ENCODE measurements at regions not wholly inside any gene's neighbourhood (a gene's known extent, or its start where the extent isn't known, plus 50 kb on each side); places are given as distances from the start of the nearest gene placed in this dataset.

DNA sequence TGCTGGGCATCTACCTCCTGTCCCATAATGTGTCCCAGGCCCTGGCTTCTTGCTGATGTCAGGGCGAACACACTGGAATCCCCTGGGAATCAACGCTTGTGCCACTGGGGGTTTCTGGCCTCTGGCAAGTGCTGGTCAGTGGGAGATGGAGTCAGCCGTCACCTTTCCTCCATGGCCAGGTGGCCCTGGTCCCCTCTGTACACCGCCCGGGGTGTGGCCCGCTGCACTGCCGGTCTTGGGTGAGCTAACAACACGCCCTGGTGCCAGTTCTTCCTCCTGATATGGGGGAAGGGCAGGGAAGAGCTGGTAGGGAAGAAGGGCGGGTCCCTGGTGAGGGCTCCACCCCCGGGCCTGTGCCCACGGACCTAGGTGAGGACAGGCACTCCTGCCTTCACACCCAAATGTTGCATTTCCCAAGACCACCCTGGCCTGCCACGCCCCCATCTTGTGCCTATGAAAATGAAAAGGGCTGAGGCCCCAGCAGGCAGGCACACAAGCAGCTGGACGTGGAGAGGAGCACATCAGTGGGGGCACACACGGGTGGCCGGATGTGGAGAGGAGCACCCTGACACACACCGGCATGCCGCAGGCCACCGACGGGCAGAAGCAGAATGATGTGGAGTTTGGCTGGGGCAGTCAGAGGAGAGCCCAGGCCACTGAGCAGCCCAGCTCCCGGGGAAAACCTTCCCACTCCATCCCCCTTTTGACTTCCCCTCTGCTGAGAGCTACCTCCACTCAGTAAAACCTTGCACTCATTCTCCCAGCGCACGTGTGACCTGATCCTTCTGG is 140.5 kb downstream of the ASB1 start:
- Histone ChIP-seq H3K9me3 (no peaks in the 10 kb centered on the region), H3K4me3 (no peak overlapping the region), H3K4me1 (ENCODE audit: insufficient read depth) (no peaks in the 10 kb centered on the region), H3K36me3 (no peaks in the 10 kb centered on the region), H3K27me3 (no peaks in the 10 kb centered on the region), H3K27ac (no peak overlapping the region)
- TF ChIP-seq POLR2A (IDR thresholded peaks at IDR 0.05) (no peak), EP300 (IDR thresholded peaks at IDR 0.05) (no peak)
- TF ChIP-seq, protein P1, sequence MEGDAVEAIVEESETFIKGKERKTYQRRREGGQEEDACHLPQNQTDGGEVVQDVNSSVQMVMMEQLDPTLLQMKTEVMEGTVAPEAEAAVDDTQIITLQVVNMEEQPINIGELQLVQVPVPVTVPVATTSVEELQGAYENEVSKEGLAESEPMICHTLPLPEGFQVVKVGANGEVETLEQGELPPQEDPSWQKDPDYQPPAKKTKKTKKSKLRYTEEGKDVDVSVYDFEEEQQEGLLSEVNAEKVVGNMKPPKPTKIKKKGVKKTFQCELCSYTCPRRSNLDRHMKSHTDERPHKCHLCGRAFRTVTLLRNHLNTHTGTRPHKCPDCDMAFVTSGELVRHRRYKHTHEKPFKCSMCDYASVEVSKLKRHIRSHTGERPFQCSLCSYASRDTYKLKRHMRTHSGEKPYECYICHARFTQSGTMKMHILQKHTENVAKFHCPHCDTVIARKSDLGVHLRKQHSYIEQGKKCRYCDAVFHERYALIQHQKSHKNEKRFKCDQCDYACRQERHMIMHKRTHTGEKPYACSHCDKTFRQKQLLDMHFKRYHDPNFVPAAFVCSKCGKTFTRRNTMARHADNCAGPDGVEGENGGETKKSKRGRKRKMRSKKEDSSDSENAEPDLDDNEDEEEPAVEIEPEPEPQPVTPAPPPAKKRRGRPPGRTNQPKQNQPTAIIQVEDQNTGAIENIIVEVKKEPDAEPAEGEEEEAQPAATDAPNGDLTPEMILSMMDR (IDR thresholded peaks at IDR 0.05) = no peak
- 86 to 92% (median 92%) methylated on average over 22 of the region's 22 CpGs for WGBS, 3 donors
- no peak for DNase-seq
- intact Hi-C loops (cut with DNase I) = no loop called here

DNA sequence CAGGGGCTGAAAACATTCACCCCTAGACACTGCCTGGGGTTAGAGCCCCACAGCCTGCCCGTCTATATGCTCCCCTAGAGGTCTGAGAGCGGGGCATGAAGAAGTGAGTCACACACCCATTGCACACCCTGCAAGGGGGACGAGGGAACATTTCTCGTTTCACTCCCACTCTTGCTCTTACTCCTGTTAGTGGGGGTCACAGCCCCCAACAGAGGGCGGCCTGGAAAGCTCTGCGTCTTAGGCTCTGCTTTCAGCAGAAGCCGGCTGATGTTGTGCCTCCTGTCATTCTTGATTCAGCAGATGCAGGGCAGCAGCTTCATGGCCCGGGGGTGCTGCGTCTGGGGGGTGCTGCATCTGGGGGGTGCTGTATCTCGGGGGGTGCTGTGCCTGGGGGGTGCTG is 141.3 kb downstream of the ASB1 start:
- intact Hi-C loops (cut with DNase I) = no loop called here
- WGBS, 3 donors = 41 to 62% (median 51%) methylated on average over 6 to 10 of the region's 10 CpGs
- Histone ChIP-seq H3K36me3 (no peaks in the 10 kb centered on the region), H3K27me3 (no peaks in the 10 kb centered on the region), H3K27ac (no peak overlapping the region), H3K4me3 (no peak overlapping the region), H3K9me3 (no peaks in the 10 kb centered on the region), H3K4me1 (ENCODE audit: insufficient read depth) (no peaks in the 10 kb centered on the region)
- TF ChIP-seq, protein P1 (IDR thresholded peaks at IDR 0.05) = no peak
- no peak for TF ChIP-seq POLR2A (IDR thresholded peaks at IDR 0.05)
- TF ChIP-seq EP300 (IDR thresholded peaks at IDR 0.05) = no peak
- no peak for DNase-seq

DNA sequence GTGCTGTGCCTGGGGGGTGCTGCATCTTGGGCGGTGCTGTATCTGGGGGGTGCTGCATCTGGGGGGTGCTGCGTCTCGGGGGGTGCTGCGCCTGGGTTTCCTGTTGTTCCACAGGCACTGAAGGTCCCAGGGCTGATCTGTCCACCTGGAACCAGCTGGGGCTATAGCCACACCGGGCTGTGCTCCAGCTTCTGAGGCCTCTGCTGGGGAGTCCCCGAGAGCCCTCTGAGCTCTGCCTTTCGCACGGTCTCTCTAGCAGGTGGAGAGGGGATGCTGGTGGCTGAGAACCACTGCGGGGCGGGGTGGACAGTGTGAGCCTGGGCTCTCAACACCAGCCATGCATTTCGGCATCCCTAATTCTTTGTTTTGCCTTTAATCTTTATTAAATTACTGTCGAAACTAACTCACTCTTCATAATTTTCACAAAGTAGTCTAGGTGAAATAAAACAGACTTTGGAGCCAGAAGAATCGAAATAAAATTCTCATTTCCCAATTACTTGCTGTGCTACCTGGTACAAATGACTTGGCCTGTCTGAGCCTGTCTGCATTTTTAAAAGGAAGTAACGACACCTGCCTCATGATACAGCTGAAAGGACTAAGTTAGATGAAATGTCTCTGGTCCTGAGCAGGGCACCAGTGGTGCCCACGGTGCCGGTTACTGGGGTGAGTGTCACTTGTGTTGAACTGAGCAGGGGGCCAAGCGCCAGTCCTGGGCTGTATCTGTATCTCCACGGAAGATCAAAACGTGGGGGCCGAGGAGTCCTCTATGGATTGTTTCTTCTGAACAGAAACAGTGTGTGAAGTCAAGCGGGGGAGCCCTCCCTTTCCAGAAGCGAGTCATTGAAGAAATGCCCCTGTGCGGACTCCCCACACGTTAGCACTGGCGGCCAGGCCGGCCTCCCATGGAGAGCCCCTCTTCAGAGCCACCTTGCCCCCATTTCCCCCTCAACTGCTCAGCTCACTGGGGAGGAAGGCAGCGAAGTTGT is 142.0 kb downstream of the ASB1 start:
- no peak for TF ChIP-seq EP300 (IDR thresholded peaks at IDR 0.05)
- no peak for TF ChIP-seq POLR2A (IDR thresholded peaks at IDR 0.05)
- 52 to 68% (median 53%) methylated on average over 25 to 27 of the region's 27 CpGs for WGBS, 3 donors
- intact Hi-C loops (cut with DNase I) = no loop called here

DNA sequence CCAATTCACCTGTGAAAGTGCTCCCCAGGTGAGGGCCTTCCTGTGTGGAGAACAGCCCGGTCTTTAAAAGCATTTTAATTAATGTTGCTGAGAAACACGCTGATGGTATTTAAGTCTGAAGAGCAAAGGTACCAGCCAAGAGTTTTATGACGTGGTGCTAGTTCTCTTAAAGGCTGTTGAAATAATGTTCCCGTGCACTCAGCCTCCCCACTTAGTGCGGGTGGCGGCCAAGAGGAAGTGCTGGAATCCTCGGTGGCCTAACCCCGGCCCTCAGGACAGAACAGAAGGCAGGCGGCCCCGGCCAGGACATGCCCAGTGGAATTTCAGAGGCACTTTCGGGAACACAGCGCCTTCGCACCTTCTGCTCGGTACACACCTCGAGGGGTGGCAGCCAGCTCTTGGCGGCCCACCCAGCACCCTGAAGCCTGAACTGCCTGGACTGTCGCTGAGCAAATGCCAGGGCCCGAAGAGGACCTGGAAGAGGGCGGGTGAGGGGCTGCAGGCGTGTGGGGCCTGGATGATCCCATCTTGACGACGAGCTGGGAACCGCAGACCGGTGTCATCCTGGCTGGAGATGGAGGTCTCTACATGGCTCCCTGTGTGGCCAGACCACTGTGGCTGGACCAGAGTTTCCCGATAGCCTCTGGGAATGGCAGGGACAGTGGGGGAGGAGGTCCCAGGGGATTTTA is 142.9 kb downstream of the ASB1 start:
- H3K9me3 ChIP-seq = no peaks in the 10 kb centered on the region
- 82 to 88% (median 87%) methylated on average over 25 of the region's 25 CpGs for WGBS, 3 donors
- no peaks in the 10 kb centered on the region for H3K36me3 ChIP-seq
- DNase-seq = peak in 1 of 5 donors; percentile 26
- no peaks in the 10 kb centered on the region for H3K27me3 ChIP-seq
- no peaks in the 10 kb centered on the region for H3K4me1 ChIP-seq (ENCODE audit: insufficient read depth)
- intact Hi-C loops (cut with DNase I) = no loop called here
- no peak overlapping the region for H3K4me3 ChIP-seq
- H3K27ac ChIP-seq = no peak overlapping the region
- no peak for TF ChIP-seq POLR2A (IDR thresholded peaks at IDR 0.05)
- TF ChIP-seq, protein P1 (IDR thresholded peaks at IDR 0.05) = no peak
- TF ChIP-seq EP300 (IDR thresholded peaks at IDR 0.05) = no peak

More for the DNA sequence above, 142.0 kb downstream of the ASB1 start:
- no peak for DNase-seq
- Histone ChIP-seq H3K4me3 (no peak overlapping the region), H3K27me3 (no peaks in the 10 kb centered on the region), H3K4me1 (ENCODE audit: insufficient read depth) (no peaks in the 10 kb centered on the region), H3K36me3 (no peaks in the 10 kb centered on the region), H3K27ac (no peak overlapping the region), H3K9me3 (no peaks in the 10 kb centered on the region)

Data from ovary (tissue), 7 donors.